Heart right ventricle (tissue), 16 donors: ENCODE measurements at regions not wholly inside any gene's neighbourhood (a gene's known extent, or its start where the extent isn't known, plus 50 kb on each side); places are given as distances from the start of the nearest gene placed in this dataset.

Experiments used
- ATAC-seq, 8 donors: fragments of 200-7000 bp; cut with Tn5 transposase; one replicate each; pipeline ENCODE4 v1.9.1; 2020; ENCODE audit warnings: mild to moderate bottlenecking in 8 of 8, moderate library complexity in 8 of 8, moderate number of reproducible peaks in 1 of 8
- DNase-seq, 2 donors: peaks; one replicate each; pipeline ENCODE4 v3.0.0-alpha.2; 2020
- H3K27ac ChIP-seq, 10 donors: fragments of 200-600 bp; sonication (generic) in 2 of 10; one replicate each; pipeline versions ENCODE4 v1.5.0 to v1.8.0; 2020 to 2022; ENCODE audit warnings: mild to moderate bottlenecking in 3 of 10
- H3K27me3 ChIP-seq, 7 donors: fragments of 200-600 bp; one replicate each; pipeline ENCODE4 v1.8.0; 2021 to 2022; ENCODE audit warnings: mild to moderate bottlenecking in 2 of 7
- H3K36me3 ChIP-seq, 9 donors: fragments of 200-600 bp; sonication (generic) in 1 of 9; one replicate each; pipeline versions ENCODE4 v1.5.0 to v1.8.0; 2020 to 2022; ENCODE audit warnings: mild to moderate bottlenecking in 2 of 9
- H3K4me1 ChIP-seq, 9 donors: fragments of 200-600 bp; sonication (generic) in 1 of 9; one replicate each; pipeline versions ENCODE4 v1.5.0 to v1.8.0; 2020 to 2022; ENCODE audit warnings: mild to moderate bottlenecking in 4 of 9
- H3K4me3 ChIP-seq, 10 donors: fragments of 200-600 bp; sonication (generic) in 2 of 10; one replicate each; pipeline versions ENCODE4 v1.5.0 to v1.8.0; 2020 to 2022; ENCODE audit warnings: mild to moderate bottlenecking in 7 of 10, moderate library complexity in 2 of 10
- H3K9me3 ChIP-seq, 11 donors: fragments of 200-600 bp in 10 of 11; sonication (generic) in 2 of 11; one replicate each; pipeline versions ENCODE4 v1.5.0 to v1.8.0; 2013 to 2022; ENCODE audit warnings: mild to moderate bottlenecking in 2 of 11, control low read depth in 1 of 11, moderate library complexity in 1 of 11
- CTCF ChIP-seq, 9 donors: fragments of 200-600 bp; sonication (generic) in 2 of 9; IDR thresholded peaks; one replicate each; pipeline versions ENCODE4 v1.5.0 to v1.8.0; 2021 to 2022; ENCODE audit warnings: antibody characterized with exemption in 9 of 9, mild to moderate bottlenecking in 5 of 9, moderate library complexity in 1 of 9
- whole genome bisulfite sequencing, 2 donors: extraction: QIAGEN DNeasy Blood & Tissue Kit; methylation state at CpG; one replicate each; pipeline ENCODE4 v1.1.7; 2013; ENCODE audit warnings: inconsistent platforms in 1 of 2; 5-methylcytosine and 5-hydroxymethylcytosine counted together
- intact Hi-C, 10 donors: fragments of 100-400 bp; cut with DNase I; formaldehyde crosslinking; loops; one replicate each; pipeline versions ENCODE4 v1.11.1 to v1.14.2; 2022
- donor health status: Arrhythmogenic right ventricular cardiomyopathy.
- donor health status: ischemic (EF 13 %, LVEDD 7.1; RV severe dilation, severe dysfunction).
- donor health status: healthy with polysubstance abuse.
- donor health status: DM: no; HTN: yes; CAD: no.
- donor health status: DM: no; HTN: no; CAD: no.
- donor health status: ischemic (EF 25% LVEDD 6.9; RV normal size, moderate dysfunction).
- donor health status: ischemic (EF 25% LVEDD 5.7; RV mildly dilated, moderate dysfunction).
- donor health status: healthy.
- donor health status: DM: yes; HTN: yes; CAD: no.
- donor health status: Ischemic cardiomyopathy.
- donor health status: ischemic (EF 35%, LVEDD 5.7; RV mildly dilated, moderate dysfunction).
- donor health status: nonischemic (EF 11% LVEDD 7.7; RV severe dilation, severe dysfunction).
- donor health status: DM: yes; HTN: yes; CAD: no.
- donor health status: PGD.
- donor health status: ischemic (EF 29% LVEDD 5.4; RV normal size, mild dysfunction).
- donor health status: nonischemic (EF 23%, LVEDD 6.1; RV moderate dilation, normal function).

DNA sequence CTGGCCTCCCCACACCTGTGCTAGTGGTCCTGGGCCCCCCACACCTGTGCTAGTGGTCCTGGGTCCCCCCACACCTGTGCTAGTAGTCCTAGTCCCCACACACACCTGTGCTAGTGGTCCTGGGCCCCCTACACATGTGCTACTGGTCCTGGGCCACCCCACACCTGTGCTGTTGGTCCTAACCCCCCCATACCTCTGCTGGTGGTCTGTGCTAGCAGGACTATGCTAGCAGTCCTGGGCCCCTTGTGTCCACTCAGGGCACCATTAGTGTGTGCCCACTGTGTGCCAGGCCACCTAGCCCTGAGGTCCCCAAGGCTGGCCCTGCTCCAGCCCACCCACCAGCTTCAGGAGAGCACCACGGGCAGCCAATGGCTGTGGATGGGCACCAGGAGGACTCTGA, 558.2 kb upstream of the SALL3 start:
- H3K27me3 ChIP-seq: peaks cover 0 to 30% (median 5%) of the 10 kb centered on the region in 7 donors
- no peak for DNase-seq
- ATAC-seq: no peak
- H3K4me1 ChIP-seq: no peaks in the 10 kb centered on the region
- WGBS, 2 donors: 79 to 86% methylated on average over 1 of the region's 1 CpG
- no peak for TF ChIP-seq CTCF (IDR thresholded peaks at IDR 0.05)
- no peaks in the 10 kb centered on the region for H3K9me3 ChIP-seq
- H3K36me3 ChIP-seq: no peaks in the 10 kb centered on the region
- no peak overlapping the region for H3K27ac ChIP-seq
- intact Hi-C loops: no loop called here
- no peak overlapping the region for H3K4me3 ChIP-seq

DNA sequence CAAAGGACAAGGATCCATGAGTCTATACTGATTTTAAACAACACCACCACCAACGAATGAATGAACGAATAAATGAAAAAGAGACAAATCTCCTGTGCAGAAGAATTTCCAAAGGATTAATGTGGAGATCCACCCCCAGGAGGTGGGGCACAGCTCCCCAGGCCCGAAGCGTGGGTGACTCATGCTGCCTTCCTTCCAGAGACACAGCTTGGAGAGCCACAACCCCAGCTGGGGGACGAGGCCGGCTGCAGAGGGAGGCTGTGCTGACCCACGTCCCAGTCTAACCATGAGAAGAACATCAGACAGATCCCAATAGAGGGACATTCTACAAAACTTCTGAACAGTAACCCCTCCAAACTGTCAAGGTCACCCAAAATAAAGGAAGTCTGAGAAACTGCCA, 557.3 kb upstream of the SALL3 start:
- Histone ChIP-seq H3K4me3 (no peak overlapping the region), H3K36me3 (no peaks in the 10 kb centered on the region), H3K27ac (no peak overlapping the region), H3K4me1 (no peaks in the 10 kb centered on the region), H3K27me3 (peaks cover 0 to 30% (median 5%) of the 10 kb centered on the region in 7 donors), H3K9me3 (no peaks in the 10 kb centered on the region)
- 67 to 79% methylated on average over 7 of the region's 7 CpGs for WGBS, 2 donors
- peak in 5 of 8 donors; percentile 41 to 70 (median 55) for ATAC-seq
- no peak for DNase-seq
- intact Hi-C loops: no loop called here
- TF ChIP-seq CTCF (IDR thresholded peaks at IDR 0.05): no peak

DNA sequence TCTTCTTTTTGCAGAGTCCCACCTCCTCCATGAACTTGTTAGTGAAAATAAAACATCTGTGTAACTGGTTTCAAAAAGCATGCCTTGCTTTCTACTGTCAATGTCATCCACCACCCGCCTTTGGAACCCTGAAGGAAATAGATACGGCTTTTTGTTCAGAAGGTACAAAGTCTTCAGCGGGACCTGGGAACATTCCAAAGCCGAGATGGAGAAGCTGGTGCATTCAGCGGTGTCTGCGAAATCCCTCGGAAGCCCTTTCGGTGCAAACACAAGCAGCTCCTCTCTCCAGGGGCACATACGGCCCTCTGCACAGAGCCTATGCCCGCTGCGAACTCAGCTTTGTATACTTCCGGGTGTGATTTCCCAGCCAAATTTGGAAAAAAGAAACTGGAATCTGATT, 555.8 kb upstream of the SALL3 start:
- DNase-seq (no peak), ATAC-seq (no peak)
- Histone ChIP-seq H3K36me3 (no peaks in the 10 kb centered on the region), H3K4me3 (no peak overlapping the region), H3K27me3 (peaks cover 0 to 30% (median 5%) of the 10 kb centered on the region in 7 donors), H3K27ac (no peak overlapping the region), H3K9me3 (no peaks in the 10 kb centered on the region), H3K4me1 (no peaks in the 10 kb centered on the region)
- intact Hi-C loops: no loop called here
- TF ChIP-seq CTCF (IDR thresholded peaks at IDR 0.05): no peak
- WGBS, 2 donors: 87 to 88% methylated on average over 12 of the region's 12 CpGs

DNA sequence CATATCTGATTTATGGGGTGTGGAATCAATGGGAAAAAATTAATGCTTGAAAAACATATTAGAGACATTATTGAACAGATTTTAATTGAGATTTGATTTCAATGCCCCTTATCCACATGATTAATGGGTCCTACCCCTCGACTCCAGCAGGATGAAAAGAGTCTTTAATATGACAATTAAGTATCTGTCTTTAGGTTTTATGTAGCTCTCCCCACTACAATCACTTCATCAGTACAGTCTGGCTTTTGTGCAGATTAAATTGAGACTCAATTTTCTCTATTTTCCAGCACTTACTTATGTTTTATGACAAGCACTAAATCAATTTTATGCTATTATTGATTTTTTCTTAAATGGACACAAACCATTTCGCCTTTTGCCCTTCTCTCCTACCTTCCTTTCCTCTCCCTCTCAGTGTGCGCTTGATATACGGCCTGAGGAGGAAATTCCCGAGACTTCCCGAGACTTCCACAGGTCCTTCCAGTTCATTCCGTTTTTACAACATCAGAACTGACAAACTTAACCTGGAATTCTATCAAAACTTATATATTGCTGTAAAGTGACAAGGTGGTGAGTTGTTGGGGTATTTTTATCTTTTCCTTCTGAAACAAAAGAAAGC, 555.1 kb upstream of the SALL3 start:
- Histone ChIP-seq H3K4me1 (no peaks in the 10 kb centered on the region), H3K27me3 (peaks cover 0 to 30% (median 5%) of the 10 kb centered on the region in 7 donors), H3K36me3 (no peaks in the 10 kb centered on the region), H3K27ac (no peak overlapping the region), H3K9me3 (no peaks in the 10 kb centered on the region), H3K4me3 (no peak overlapping the region)
- no peak for ATAC-seq
- WGBS, 2 donors: 64 to 73% methylated on average over 7 of the region's 7 CpGs
- intact Hi-C loops: no loop called here
- DNase-seq: no peak
- no peak for TF ChIP-seq CTCF (IDR thresholded peaks at IDR 0.05)
